Mesodermal cell (in vitro differentiated cells): ENCODE measurements at regions not wholly inside any gene's neighbourhood (a gene's known extent, or its start where the extent isn't known, plus 50 kb on each side); places are given as distances from the start of the nearest gene placed in this dataset.

Source experiments
- H3K27ac ChIP-seq: 2 replicates; pipeline ENCODE4 v1.7.0; 2013; ENCODE audit warnings: mild to moderate bottlenecking, low read depth, low read length, moderate library complexity; ENCODE audit not compliant: severe bottlenecking
- H3K36me3 ChIP-seq: 2 replicates; pipeline ENCODE4 v1.7.1; 2013; ENCODE audit warnings: mild to moderate bottlenecking, low read length, moderate library complexity; ENCODE audit not compliant: control insufficient read depth, insufficient read depth
- H3K4me1 ChIP-seq: one replicate; pipeline ENCODE4 v1.7.1; 2013; ENCODE audit warnings: mild to moderate bottlenecking, low read length; ENCODE audit not compliant: insufficient read depth, control insufficient read depth, poor library complexity, severe bottlenecking
- H3K4me3 ChIP-seq: 2 replicates; pipeline ENCODE4 v1.7.0; 2013; ENCODE audit warnings: low read length, control low read depth, mild to moderate bottlenecking; ENCODE audit not compliant: insufficient read depth, poor library complexity, severe bottlenecking; ENCODE audit errors: extremely low read depth
- H3K9me3 ChIP-seq: 2 replicates; pipeline ENCODE4 v1.7.1; 2013; ENCODE audit warnings: mild to moderate bottlenecking, low read length, moderate library complexity; ENCODE audit not compliant: control insufficient read depth
- WGBS, 2 experiments: methylation state at CpG; one replicate each; pipeline ENCODE4 v1.1.5; 2013; ENCODE audit warnings: missing lambda C conversion rate in 2 of 2; ENCODE audit not compliant: insufficient coverage in 2 of 2; 5-methylcytosine and 5-hydroxymethylcytosine counted together

DNA sequence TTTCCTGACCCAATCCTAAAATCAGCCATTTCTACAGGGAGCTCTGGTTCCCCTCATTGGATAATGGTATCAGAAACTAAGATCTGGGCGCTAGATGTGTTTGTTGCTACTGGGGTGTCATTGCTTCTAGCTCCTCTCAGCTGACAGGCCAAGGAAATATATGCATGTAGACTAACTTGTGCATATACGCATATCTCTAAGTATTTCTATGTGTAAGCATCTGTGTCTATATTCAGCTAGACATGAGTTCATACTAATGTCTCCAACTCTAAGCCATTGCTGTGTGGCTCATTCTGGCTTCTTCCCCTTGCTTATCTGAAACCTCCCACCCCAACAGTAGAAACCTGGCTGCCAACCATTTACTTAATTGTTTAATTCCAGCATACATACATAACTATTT, 130.3 kb upstream of the MAGI3 start:
- Histone ChIP-seq H3K27ac (no peak overlapping the region), H3K9me3 (no peaks in the 10 kb centered on the region), H3K4me1 (no peaks in the 10 kb centered on the region), H3K4me3 (no peak overlapping the region), H3K36me3 (no peaks in the 10 kb centered on the region)
- WGBS, 2 experiments, result no CpG with 5 or more reads among the region's 2 CpGs

- H3K9me3 ChIP-seq, result no peaks in the 10 kb centered on the region
- H3K27ac ChIP-seq, result no peak overlapping the region
- WGBS, 2 experiments, result 89 to 95% methylated on average over 2 of the region's 2 CpGs
Observed at GRCh38 chr1:113265196-113265595, 125.1 kb upstream of the MAGI3 start.

DNA sequence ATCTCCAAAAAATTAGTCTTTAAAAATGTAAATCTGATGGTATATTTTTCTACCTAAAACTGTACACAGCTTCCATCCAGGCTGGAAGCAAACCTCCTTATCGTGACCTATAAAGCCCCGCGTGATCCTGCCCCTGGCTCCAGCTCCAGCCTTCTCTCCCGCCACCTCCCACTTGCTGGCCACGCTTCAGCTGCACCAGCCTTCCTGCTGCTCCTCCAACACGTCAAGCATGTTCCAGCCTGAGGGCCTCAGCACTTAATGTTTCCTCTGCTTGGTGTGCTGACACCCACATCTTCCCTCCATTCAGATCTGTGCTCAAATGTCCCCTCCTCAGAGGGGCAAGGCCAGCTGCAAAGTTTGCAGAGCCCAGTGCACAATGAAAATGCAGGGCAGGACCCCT, 123.5 kb upstream of the MAGI3 start:
- Histone ChIP-seq H3K9me3 (no peaks in the 10 kb centered on the region), H3K36me3 (no peaks in the 10 kb centered on the region), H3K27ac (no peak overlapping the region), H3K4me3 (no peak overlapping the region), H3K4me1 (no peaks in the 10 kb centered on the region)
- 79 to 89% methylated on average over 6 of the region's 6 CpGs for WGBS, 2 experiments

More at GRCh38 chr1:113265196-113265595, 125.1 kb upstream of the MAGI3 start:
- H3K36me3 ChIP-seq, result no peaks in the 10 kb centered on the region
- no peak overlapping the region for H3K4me3 ChIP-seq
- H3K4me1 ChIP-seq, result no peaks in the 10 kb centered on the region

DNA sequence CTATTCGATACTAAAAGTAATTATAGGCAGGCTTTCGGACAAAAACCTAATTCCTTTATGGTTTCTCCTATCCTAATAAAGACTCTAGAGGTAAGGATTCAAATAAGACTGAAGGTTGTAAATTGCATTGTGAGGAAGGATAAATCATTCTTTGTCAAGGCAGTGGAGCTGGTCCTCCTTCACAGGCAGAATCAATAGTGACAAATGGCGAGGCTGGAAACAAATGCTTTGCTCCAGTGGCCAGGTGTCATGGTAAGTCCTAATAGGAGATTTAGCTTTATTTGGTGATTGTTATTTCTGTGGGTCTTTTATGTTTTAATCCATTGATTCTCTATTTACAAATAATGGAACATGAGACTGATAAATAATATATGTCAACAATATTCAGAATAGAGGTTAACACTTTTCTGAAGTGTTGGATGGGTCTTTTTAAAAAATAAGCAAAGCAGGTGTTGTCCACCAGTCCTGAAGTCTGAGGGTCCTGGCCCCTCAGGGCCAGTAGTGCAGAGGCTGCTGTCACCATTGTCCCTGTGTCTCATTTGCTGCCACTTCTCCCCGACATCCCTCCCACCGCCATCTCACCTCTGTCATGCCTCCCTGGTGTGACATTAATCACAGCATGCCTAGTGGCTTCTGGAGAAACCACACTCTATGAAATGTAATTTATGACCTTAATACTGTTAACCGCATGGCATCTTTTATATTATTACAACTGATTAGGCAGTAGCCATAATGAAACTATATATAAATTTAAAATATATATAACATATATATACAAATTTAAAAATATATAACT, 120.9 kb upstream of the MAGI3 start:
- no peaks in the 10 kb centered on the region for H3K4me1 ChIP-seq
- no peaks in the 10 kb centered on the region for H3K9me3 ChIP-seq
- no peak overlapping the region for H3K4me3 ChIP-seq
- H3K27ac ChIP-seq, result no peak overlapping the region
- no peaks in the 10 kb centered on the region for H3K36me3 ChIP-seq
- WGBS, 2 experiments, result 96 to 100% methylated on average over 2 to 3 of the region's 6 CpGs

GRCh38 chr1:113271039-113271438, 119.3 kb upstream of the MAGI3 start:
- Histone ChIP-seq H3K4me3 (no peak overlapping the region), H3K27ac (no peak overlapping the region), H3K36me3 (no peaks in the 10 kb centered on the region), H3K9me3 (no peaks in the 10 kb centered on the region), H3K4me1 (no peaks in the 10 kb centered on the region)
- 82 to 91% methylated on average over 4 of the region's 4 CpGs for WGBS, 2 experiments

DNA sequence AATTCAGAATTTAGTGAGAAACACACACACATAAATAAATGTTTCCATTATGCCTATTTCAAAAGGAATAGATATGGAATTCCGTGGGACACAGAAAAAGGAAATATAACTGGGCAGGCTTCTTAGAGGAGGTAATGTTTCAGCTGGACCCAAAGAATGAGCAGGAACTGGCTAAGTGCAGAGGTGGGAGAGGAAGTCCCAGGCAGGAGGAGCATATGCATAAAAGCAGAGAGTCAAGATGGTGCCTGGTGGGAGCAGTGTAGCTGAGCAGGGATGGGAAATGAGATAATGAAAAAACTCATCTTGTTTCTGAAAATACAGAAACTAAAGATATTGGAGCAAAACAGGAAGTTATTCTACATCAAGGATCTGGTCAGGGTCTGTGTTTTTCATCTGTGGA, 115.2 kb upstream of the MAGI3 start:
- H3K36me3 ChIP-seq, result no peaks in the 10 kb centered on the region
- no peak overlapping the region for H3K4me3 ChIP-seq
- no peaks in the 10 kb centered on the region for H3K4me1 ChIP-seq
- no peak overlapping the region for H3K27ac ChIP-seq
- WGBS, 2 experiments, result 57 to 71% methylated on average over 1 of the region's 1 CpG
- H3K9me3 ChIP-seq, result no peaks in the 10 kb centered on the region

DNA sequence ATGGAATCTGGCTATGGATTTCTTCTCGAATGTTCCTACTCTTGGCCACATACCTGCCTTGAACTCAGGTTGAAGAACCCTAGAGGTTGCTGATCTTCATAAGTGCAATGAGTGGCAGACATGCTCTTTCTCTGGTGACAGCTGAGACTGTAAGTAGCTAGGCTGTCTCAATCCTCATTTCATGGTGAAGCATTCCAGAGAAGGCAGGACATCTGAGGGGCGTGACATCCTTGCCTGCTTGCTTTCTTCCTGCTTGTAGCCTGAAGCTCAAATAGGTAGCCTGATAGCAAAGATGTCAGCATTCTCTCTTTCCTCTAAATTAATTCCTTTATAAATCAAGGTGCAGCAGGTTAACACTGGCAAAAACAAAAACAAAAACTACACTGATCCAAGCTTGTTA, 114.6 kb upstream of the MAGI3 start:
- Histone ChIP-seq H3K4me3 (no peak overlapping the region), H3K36me3 (no peaks in the 10 kb centered on the region), H3K4me1 (no peaks in the 10 kb centered on the region), H3K27ac (no peak overlapping the region), H3K9me3 (no peaks in the 10 kb centered on the region)
- 88 to 100% methylated on average over 1 of the region's 2 CpGs for WGBS, 2 experiments

- 73 to 88% methylated on average over 2 to 3 of the region's 4 CpGs for WGBS, 2 experiments
- Histone ChIP-seq H3K9me3 (no peaks in the 10 kb centered on the region), H3K36me3 (no peaks in the 10 kb centered on the region), H3K4me1 (no peaks in the 10 kb centered on the region), H3K4me3 (no peak overlapping the region), H3K27ac (no peak overlapping the region)
Observed at GRCh38 chr1:113276507-113276906, 113.8 kb upstream of the MAGI3 start.

DNA sequence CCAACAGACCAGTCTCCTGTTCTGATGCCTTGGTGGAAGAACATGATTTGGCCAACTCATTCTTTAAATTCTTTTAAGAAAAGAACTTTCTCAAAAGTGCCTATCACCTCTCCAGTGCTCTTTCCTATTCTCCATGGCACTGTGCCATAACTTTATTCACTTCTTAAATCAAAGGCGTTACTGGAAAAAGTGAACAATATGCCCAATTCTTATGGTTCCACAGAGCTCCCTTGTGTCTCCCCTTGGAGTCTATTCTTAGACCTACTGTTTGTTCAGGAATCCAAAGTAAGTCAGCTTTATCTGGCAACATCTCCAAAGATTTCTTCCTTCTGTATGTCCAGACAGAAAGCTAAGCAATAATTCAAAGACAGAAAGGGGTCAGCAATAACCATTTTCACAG, 111.9 kb upstream of the MAGI3 start:
- no peak overlapping the region for H3K27ac ChIP-seq
- H3K4me3 ChIP-seq, result no peak overlapping the region
- H3K9me3 ChIP-seq, result no peaks in the 10 kb centered on the region
- H3K4me1 ChIP-seq, result no peaks in the 10 kb centered on the region
- WGBS, 2 experiments, result 80 to 100% methylated on average over 1 of the region's 1 CpG
- H3K36me3 ChIP-seq, result no peaks in the 10 kb centered on the region

- no peaks in the 10 kb centered on the region for H3K36me3 ChIP-seq
Observed at GRCh38 chr1:113278777-113279176, 111.5 kb upstream of the MAGI3 start.

GRCh38 chr1:113279776-113280391, 110.4 kb upstream of the MAGI3 start:
- no peaks in the 10 kb centered on the region for H3K4me1 ChIP-seq
- WGBS, 2 experiments, result 84 to 97% methylated on average over 3 of the region's 3 CpGs
- no peaks in the 10 kb centered on the region for H3K36me3 ChIP-seq
- no peak overlapping the region for H3K27ac ChIP-seq
- H3K4me3 ChIP-seq, result no peak overlapping the region
- no peaks in the 10 kb centered on the region for H3K9me3 ChIP-seq

More at GRCh38 chr1:113278777-113279176, 111.5 kb upstream of the MAGI3 start:
- Histone ChIP-seq H3K4me3 (no peak overlapping the region), H3K9me3 (no peaks in the 10 kb centered on the region), H3K4me1 (no peaks in the 10 kb centered on the region), H3K27ac (no peak overlapping the region)
- 76 to 100% methylated on average over 2 to 3 of the region's 5 CpGs for WGBS, 2 experiments
